SW 1271 (cell line): ENCODE measurements at regions not wholly inside any gene's neighbourhood (a gene's known extent, or its start where the extent isn't known, plus 50 kb on each side); places are given as distances from the start of the nearest gene placed in this dataset.

Experiments
- DNase-seq, 2 experiments: peaks; one replicate each; lab custom pipeline; 2025; lab: John Stamatoyannopoulos, UW

DNA sequence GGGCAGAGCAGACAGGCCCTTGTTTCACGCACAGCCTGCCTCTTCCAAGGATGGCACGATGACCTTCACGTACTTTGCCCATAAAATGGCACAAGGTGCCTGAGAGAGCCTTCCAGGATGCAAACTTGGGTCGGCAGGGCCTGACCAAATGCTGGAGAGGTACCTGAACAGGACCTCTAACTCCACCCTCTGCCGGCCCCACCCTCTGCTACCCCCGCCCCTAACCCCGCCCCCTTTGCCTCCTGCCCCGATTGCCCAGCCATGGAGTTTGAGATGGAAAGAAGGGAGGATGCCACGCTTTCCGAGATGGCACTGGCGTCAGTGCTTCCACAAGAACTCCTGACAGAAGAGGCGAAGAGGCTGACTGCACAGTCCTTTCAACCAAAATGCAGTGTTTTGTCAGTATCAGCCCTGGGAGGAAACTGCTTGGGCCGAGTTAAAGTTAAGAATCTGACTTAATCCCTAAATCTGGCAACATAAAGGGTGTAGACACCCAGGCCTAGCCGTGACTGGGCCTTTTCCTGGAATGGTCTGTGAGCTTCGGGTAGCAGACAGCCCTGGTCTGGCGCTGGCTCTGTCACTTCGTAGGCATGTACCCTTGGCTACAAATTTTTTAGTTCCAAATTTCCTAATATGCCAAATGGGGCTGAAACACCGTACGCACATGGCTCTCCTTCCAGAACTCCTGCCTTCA is 230.3 kb upstream of the RGMA start:
- DNase-seq, result no peak

DNA sequence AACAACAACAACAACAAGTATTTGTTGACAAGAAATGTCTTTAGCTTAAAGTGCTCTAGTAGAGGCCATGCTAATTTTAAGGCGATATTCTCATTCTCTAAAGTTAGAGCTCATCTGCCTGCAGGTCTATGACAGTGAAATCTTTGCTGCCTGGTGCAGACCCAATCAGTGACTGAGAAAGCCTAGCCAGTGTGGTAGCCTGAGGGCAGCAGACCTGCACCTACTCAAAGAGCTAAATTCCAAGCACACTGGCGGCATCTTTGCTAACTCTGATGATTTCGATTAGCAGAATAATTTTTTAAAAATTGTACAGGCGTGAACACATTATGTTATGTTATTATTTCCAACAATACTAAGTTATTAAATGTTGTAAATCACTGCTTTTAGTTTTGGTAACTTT is 228.8 kb upstream of the RGMA start:
- no peak for DNase-seq

DNA sequence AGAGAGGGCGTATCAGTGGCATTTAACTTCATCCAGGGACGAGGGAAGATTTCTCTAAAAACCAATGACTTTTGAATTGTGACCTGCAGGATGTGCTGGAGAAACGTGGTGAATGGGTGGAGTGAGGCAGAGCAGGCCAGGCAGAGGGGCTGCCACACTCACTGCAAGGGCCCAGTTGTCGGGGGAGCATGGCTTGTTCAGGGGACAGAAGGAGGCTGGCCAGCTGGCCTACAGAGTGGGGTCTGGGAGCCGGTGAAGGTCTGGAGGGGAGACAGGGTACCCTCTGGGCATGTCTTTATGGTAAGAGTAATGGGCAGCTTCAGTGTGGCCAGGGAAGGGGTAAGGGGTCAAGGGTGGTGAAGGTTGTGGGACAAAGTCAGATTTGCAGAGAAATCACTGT is 225.2 kb upstream of the RGMA start:
- DNase-seq, result no peak

DNA sequence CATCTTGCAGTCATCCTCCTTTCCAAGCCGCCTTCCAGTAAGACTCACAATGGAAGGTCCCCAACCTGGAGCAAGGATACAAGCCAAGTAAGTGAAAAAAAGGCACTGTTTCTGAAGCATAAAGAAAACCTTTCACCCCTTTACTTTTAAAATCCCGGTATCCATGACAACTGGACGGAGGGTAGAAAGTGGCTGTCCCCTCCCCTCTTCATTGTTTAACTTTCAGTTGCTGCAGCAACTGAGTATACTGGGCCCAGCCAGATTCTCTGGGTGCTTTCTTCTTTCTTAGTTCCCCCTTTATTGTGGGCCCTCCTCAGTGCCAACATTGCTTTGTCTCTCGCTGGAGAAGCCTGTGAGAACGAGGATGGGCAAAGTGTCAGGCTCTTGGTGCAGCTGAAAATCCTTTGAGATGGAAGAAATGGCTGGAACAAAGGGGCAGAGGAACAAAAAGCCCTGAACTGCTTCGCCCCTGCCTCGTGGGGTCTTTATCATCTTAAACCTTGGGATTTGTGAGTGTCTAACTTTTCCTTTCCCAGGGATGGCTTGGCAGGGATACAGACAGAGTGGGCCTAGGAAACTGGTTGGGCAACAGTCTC is 224.0 kb upstream of the RGMA start:
- DNase-seq, result no peak

DNA sequence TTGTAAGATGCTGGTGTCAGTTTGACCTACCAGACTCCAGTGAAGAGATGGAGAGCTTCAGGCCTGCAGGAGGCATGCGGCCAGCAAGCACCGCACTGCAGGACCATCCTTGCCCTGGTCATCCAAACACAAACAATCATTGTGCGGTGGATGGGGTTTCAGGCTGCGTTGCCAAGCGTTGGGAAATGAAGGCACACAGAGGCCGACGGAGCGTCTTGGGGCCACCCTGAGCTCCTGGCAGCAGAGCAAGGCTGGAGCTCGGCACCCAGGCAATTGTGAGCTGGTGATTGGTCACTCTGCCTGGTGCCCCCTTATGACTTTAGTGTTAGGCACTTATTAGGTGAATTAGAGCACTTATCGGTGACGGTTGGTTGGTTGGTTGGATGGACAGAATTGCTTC is 222.6 kb upstream of the RGMA start:
- no peak for DNase-seq

DNA sequence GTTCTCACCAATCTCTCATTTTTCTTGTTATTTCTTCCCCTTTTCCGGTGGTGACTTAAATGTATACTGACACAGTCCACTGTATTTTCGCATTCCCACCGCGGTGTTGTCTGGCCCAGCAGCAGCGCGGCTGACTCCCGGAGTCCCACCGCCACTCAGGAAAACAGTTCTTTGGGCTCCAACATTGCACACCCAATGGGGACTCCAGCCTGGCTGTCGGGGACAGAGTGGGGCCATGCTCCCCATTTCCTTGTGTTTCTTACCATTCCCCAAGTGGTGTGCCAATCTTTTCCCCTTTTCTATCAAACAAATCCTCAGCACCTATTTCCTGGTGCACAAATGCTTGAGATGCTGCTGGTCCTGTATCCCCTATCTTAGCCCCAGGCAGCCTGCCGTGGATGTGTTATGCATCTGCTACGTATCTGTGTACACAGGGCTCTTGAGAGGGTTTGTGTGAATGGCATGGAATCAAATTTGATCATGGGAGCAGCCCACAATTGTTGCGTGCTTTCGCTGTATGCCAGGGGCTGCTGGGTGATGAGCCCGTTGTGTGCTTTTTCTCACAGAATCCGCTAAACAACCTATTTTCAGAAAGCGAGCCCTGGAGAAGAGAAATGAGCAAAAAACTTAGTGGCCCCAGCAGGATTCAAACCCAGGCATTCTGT is 219.1 kb upstream of the RGMA start:
- DNase-seq, result no peak

DNA sequence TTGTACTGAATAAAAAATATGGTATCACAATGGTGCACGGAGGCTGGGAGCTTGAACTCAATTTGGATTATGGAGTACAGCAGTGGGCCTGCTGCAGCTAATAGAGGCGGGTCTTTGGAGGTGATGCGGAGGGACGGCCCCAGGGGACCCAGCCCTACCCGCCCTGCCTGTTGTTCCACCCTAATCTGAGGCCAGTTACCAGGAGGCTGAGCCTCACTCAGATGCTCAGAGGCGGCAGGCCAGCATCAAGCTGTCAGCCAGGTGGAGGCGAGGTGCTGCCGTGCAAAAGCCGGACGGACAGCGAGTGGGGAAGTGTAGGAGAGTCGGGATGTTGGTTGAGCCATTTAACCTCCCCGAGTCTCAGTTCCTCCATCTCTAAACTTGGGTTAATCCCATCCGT is 218.5 kb upstream of the RGMA start:
- DNase-seq, result no peak

DNA sequence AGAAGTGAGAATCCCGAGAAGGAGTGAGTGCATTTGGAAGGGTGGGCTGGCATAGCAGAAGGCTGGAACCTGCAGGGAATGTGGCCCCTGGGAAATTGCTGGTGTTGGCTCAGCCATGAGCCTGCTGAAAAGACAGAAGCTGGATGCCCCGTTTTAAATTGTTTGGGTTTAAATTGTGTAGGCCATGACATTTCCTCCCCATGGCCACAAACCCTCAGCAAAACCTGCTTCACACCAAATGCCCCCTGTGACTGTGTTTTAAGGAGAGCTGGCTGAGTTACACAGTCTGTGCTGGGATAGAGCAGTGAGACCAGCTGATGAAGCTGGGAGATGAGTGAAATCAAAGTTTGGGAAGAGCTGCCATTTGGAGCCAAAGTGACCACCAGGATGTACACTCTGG is 216.3 kb upstream of the RGMA start:
- DNase-seq, result no peak

DNA sequence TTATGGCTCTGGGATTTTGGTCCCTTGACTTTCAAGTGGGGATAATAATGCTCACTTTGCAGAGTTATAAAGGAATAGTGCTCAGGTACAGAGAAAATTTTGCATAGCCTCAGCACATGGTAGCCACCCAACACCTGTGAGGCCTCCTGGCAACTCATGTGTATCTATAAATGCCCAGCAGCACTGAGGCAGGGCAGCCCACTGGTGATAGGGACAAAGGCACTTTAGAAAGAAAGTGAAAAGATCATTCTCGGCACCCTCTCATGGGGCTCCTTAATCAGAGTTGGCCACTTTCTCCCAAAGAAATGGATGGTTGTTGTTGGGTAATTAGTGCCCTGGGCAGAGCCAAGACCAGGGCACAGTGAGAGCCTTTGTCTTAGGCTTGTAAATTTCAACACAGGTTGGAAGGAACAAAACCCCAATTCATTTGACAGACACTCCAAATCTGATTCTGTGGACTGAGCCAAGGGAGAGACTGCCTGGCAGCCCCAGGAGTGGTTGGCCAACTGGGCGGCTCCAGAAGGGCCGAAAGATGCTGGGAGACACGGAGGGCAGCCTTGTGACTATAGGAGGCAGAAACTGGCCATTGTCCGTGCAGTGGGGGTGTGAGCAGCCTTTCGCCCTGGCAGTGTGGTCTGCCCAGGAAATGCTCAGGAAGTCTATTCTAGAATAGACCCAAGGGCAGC is 213.2 kb upstream of the RGMA start:
- DNase-seq, result no peak

DNA sequence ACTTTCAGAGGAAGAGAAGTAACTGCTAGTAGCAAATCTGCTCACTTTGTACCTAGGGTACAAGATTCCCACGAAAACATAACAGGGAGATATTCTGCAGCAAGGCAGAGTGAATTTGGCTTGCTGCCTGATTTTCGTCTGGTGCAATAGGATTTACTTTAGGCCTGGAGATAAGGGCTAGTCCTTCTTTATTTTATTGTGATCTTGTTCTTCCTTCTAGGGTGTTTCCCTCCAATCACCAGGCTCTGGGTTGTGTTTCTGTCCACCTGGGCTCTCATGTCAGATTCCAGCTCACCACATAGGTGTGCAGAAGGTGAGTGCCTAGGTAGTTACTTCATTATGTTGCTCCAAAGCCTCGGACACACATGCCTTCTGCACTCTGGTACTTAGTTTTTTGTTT is 211.8 kb upstream of the RGMA start:
- no peak for DNase-seq

DNA sequence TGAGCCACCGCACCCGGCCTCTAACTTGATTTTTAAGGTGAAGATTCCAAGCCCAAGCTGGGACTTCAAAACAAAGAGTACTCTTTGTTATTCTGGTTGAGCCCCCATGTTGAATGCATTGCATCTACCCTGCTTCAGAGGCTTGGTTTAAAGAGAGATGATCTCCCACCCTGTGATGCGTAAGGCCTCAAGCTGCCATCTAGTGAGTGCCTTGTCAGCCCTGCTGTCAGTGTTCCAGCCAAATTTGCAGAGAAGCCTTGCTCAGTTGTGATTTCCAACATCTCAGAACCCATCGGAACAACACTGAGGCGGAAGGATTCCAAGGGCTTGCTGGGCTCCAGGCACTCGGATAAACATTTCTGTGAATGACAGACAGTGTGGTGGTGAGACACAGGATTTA is 210.7 kb upstream of the RGMA start:
- DNase-seq, result no peak

DNA sequence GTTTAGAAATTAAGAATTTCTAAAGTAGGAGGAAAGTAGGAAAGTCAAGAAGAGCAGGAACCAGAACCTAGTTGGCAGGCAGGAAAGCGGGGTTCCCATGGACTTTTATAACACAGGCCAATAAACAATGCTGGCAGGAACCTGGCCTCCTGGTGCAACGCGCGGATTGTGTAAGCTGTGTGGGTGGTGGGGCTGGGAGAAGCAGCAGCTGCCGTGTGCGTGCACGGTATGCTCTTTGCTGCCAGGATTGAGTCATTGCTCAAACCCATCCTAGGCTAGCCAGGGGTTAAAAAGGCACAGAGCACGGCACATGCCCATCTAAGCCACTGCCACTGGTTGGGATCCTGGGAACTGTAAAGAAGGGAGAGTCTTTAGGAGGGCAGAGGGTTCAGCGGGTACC is 209.9 kb upstream of the RGMA start:
- no peak for DNase-seq

DNA sequence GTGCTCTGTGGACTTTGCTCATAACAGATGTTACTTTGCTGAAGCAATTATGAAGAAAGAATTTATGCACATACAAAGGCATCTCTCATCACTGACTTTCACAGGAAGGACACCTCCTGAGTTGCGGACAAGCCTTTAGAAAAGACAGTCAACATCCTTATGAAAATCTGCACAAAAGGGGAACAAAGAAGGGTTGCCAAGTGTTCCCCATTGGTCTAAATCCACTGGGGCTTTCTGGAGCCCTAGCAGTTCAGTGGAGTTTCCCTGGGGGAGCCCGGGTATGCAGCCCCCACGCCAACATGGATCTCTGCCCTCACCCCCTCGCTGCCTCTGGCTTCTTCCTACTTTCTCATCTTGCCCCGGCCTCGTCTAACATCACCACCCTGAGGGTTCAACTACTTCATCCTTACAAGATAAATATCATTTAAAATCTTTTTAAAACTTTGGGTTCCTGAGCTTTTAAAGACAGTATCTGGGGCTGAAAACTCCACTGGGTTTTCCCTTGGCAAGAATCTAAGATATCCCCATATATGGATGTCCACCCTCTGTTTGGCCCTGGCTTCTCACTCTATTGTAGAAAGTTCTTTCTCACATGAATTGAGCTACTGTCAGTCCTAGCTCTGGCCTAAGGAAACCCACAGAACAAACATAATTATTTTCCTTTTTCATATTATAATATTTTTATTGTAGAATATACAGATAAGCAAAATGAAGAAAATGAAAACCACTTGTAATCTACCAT is 207.9 kb upstream of the RGMA start:
- DNase-seq, result no peak

DNA sequence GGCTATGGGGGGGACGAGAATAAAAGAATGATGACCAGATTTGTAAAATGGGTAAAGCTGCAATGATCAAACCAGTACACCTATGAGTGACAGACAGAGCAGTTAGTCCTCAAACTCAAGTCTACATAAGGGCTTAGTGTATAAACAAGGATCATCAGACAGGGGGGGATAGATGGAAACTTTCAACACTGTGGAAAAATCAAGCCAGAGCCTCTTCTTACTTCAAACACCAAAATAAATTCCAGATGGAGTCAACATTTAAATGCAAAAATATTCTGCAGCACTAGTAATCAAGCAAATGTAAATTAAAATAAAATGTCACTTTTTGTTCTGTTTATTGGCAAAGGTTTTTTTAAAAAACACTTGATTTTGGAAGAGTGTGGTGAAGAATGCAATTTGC is 205.9 kb upstream of the RGMA start:
- no peak for DNase-seq

DNA sequence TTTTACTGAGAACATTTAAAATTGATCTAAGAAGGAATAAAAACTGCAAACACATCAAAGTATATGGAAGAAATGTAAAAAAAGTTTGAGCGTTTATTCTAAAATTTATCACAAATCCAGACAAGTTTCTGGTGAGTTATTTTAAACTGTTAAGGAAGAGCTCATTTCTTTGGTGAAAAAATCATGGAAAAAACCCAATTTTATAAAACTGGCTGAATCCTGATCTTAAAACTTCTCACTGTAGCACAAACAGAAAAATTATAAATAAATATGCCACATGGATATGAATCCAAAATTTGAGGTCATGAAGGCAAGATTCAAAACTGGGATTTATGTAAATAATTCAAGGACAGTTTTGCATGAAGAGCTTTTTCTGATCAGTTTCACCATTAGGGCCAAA is 205.1 kb upstream of the RGMA start:
- no peak for DNase-seq

DNA sequence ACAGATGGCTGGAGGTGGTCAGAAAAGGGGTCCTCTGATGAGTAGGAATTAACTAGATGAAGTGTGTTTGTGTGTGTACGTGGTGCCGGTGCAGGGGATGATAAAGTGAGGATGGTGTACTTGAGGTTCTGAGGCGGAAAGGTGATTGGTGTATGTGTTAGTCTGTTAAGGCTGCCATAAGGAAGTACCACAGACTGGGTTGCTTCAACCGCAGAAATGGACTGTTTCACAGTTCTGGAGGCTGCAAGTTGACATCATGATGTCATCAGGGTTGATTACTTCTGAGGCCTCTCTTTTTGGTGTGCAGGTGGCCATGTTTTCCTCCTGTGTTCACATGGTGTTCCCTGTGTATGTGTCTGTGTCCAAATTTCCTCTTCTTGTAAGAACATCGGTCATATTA is 202.4 kb upstream of the RGMA start:
- DNase-seq, result no peak

DNA sequence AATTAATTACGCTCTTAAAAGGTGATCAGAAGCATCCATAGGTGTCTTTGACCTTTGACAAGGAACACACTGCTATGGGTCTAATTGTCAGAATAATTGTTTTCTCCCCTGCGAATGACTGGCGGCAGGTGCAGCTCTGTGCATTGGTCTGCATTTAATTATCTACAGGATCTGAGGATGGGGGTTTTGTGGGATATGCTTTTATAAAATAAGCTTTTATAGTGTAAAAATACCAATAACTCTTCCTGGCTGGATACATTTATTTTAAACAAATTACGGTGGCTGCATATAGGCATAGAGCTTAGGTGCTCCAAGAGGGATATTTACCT is 201.6 kb upstream of the RGMA start:
- no peak for DNase-seq

DNA sequence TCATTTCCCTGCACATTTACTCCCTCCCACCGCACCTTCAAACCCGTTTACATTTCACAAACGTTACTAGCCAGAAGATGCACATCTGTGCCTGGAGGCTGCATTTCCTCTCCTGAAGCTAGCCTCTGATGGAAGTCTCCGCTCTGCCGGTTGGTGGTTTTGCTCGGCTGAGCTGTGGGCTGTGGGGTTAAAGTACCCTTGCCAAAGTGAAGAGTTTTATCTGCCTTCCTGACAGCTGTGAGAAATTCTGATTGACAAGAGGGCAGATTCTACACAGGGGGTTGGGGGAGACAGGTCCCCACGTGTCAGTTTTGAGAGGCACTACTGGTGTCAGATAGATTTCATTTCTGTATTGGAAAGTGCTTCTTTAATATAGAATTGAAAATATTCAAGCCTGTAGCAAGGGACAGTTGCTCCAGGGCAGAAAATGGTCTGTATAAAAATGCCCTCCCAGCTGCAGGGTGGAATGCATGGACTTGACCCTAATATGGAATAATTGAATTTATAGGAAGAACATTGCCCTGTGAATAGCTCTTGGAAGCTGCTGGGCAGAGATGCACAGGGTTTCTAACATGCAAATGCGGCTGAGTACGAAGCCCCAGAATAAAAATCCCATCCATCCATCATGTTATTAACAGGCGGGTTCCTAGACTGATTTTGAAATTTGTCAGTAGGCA is 201.1 kb upstream of the RGMA start:
- no peak for DNase-seq

DNA sequence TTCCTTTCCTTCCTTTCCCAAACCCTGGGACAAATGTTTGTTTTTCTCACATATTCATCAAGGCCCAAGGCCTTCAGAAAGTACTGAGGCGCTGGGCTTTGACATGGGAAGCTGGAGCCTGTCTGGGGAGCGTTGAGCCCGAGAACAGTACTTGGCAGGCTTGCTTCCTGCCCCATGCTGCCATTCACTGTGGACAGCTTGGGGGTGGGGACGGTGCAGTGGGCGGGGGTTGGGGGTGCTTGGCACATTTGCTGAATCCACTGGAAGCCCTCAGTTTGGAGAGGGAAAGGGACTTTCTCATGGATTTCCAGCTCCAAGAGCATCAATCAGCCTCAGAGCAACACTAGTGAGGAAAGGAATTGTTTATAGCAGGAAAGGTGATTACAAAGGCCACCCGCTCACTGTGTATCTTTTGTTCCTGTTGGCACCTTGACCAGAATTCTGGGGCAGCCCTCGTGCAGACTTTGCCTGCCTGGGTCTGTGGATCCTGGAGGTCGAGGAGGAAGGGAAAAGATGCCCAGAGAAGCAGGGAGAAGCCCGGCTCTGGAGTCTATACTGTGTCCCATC is 199.8 kb upstream of the RGMA start:
- no peak for DNase-seq

DNA sequence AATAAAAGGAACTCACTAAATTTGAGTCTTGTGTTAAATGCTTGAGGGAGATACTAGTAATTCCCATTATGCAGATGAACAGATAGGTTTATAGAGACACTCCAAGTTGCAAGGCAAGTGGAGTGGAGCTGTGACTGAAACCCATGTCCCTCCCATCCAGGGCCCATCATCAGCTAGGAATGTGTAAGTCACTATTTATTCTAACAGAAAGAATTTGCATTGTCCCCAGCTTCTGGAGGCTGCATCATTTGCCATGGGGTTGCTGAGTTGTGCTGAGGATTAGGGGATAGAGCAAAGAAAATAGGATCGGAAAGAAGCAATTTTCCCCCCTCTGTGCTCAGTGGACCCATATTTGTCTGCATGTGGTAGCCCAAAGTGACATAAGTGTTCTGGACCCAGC is 197.4 kb upstream of the RGMA start:
- DNase-seq, result no peak

DNA sequence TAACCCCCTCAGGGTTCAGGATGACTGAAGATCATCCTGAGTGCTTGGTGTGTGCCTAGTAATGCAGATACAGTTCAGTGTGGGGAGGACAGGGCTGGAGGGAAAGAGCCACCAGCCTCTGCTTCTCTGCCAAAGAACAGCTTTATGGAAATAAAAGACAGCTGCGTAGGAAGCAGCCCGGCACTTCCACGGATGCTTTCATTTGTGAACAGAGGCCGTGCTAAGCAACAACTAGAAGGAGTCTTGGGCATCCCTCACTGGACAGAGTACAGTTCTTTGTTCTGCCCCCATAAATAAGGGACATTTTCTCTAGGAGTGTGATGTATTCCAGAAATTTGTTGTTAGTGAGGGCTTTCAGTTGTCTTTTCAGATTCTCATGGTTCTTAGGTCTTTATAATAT is 194.8 kb upstream of the RGMA start:
- no peak for DNase-seq

DNA sequence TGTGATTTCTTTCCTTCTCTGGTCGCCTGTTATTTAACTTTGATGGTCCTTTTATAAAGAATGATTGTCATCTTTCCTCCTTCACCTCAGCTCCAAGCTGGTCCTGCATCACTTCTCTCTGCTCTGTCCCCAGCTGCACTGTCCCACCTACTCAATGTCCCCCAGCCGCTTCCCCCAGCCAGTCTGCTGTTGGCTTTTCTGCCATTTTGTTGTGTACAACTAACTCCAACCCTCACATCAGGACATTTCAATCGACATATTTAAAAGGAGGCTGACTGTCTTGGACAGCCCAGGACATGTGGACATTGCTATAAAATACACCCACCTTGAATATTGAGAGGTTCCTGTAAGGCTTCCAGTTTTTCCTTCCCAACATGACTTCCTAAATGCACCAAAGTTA is 193.8 kb upstream of the RGMA start:
- no peak for DNase-seq
